ENCODE measurements at regions not wholly inside any gene's neighbourhood (a gene's known extent, or its start where the extent isn't known, plus 50 kb on each side); places are given as distances from the start of the nearest gene placed in this dataset.

DNA sequence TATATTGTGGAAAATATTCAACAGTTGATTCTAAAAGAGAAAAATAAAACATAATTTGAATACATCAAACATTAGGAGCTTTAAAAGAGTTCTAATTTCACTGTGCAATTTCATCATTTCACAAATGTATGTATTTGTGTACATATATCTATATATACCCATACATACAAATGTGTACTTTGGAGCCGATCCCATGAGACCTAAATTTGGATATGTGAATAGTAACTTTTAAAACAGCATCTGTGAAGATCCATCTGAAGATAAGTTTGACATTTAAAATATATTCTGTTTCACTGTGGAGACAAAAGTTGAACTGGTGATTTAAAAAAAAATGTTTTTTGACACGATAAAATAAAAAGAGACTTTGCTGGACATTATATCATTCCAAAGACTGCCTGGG is 374.0 kb downstream of the TMA16 start:
- TF ChIP-seq, protein P1, sequence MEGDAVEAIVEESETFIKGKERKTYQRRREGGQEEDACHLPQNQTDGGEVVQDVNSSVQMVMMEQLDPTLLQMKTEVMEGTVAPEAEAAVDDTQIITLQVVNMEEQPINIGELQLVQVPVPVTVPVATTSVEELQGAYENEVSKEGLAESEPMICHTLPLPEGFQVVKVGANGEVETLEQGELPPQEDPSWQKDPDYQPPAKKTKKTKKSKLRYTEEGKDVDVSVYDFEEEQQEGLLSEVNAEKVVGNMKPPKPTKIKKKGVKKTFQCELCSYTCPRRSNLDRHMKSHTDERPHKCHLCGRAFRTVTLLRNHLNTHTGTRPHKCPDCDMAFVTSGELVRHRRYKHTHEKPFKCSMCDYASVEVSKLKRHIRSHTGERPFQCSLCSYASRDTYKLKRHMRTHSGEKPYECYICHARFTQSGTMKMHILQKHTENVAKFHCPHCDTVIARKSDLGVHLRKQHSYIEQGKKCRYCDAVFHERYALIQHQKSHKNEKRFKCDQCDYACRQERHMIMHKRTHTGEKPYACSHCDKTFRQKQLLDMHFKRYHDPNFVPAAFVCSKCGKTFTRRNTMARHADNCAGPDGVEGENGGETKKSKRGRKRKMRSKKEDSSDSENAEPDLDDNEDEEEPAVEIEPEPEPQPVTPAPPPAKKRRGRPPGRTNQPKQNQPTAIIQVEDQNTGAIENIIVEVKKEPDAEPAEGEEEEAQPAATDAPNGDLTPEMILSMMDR (IDR thresholded peaks at IDR 0.05) = no peak
- TF ChIP-seq ZFX (IDR thresholded peaks at IDR 0.05; ENCODE audit: borderline replicate concordance) = no peak

Data from 22Rv1 (cell line).